ENCODE measurements at regions not wholly inside any gene's neighbourhood (a gene's known extent, or its start where the extent isn't known, plus 50 kb on each side); places are given as distances from the start of the nearest gene placed in this dataset.

GRCh38 chr22:48278620-48279460 is 1516.4 kb downstream of the TBC1D22A start:
- POLR2A ChIA-PET, result no interaction called here

More at GRCh38 chr22:48278620-48279460, 1516.4 kb downstream of the TBC1D22A start:
- no peak for FAIRE-seq
- no peak overlapping the region for H2AFZ ChIP-seq (ENCODE audit: low read length)
- no peak; the same call in 1 of the 3 replicates for ATAC-seq
- BruUV-seq (replicated peaks), result no TSS peak
- H3K9me3 ChIP-seq (ENCODE audit: low read length), result no peaks in the 10 kb centered on the region
- H3K27me3 ChIP-seq (ENCODE audit: control insufficient read depth in 1 of 2, insufficient read depth in 2 of 2, low read length in 2 of 2), result peaks cover 0 to 18% of the 10 kb centered on the region in 2 experiments; a peak in 3 of 5 replicates
- H4K20me1 ChIP-seq (ENCODE audit: insufficient read depth, low read length), result no peaks in the 10 kb centered on the region
- no peak overlapping the region for H3K4me2 ChIP-seq (ENCODE audit: low read depth, low read length)
- TF ChIP-seq ZNF256 (CRISPR knock-in tag; conservative IDR thresholded peaks at IDR 0.05) (no peak), HINFP (CRISPR knock-in tag; IDR thresholded peaks at IDR 0.05; ENCODE audit: low read depth) (no peak), MED8 (CRISPR knock-in tag; IDR thresholded peaks at IDR 0.05; ENCODE audit: insufficient replicate concordance) (no peak), ARNT2 (CRISPR knock-in tag; IDR thresholded peaks at IDR 0.05; ENCODE audit: low read depth) (no peak), RNF2 (conservative IDR thresholded peaks at IDR 0.05; ENCODE audit: low read depth) (no peak), SP2 (CRISPR knock-in tag; IDR thresholded peaks at IDR 0.05) (no peak), POLR2AphosphoS2 (IDR thresholded peaks at IDR 0.05; ENCODE audit: low read depth, low read length) (no peak), SYNCRIP (IDR thresholded peaks at IDR 0.05; ENCODE audit: insufficient read depth, low read depth, low read length) (no peak), IKZF4 (CRISPR knock-in tag; IDR thresholded peaks at IDR 0.05; ENCODE audit: borderline replicate concordance, low read depth, not compliant biosample characterization) (no peak), ATF4 (CRISPR knock-in tag; IDR thresholded peaks at IDR 0.05) (no peak), NCOA1 (CRISPR knock-in tag; IDR thresholded peaks at IDR 0.05) (no peak), ZNF225 (CRISPR knock-in tag; IDR thresholded peaks at IDR 0.05) (no peak), KLF9 (CRISPR knock-in tag; IDR thresholded peaks at IDR 0.05; ENCODE audit: low read depth) (no peak), FOXO1 (CRISPR knock-in tag; IDR thresholded peaks at IDR 0.05) (no peak), MTERF4 (CRISPR knock-in tag; IDR thresholded peaks at IDR 0.05) (no peak), ZNF703 (CRISPR knock-in tag; IDR thresholded peaks at IDR 0.05; ENCODE audit: borderline replicate concordance) (no peak), CENPX (CRISPR knock-in tag; IDR thresholded peaks at IDR 0.05) (no peak)
- intact Hi-C loops (cut with micrococcal nuclease; ENCODE audit: unreplicated experiment), result no loop called here
- no peak overlapping the region for H3K4me3 ChIP-seq (replicated peaks in 1 of 3; ENCODE audit: insufficient read depth in 1 of 3, low read depth in 2 of 3, low read length in 3 of 3)
- DNase-seq (ENCODE audit: low spot score), result no peak
- no peaks in the 10 kb centered on the region for H3K79me2 ChIP-seq (ENCODE audit: insufficient read depth, low read length)
- H3K9ac ChIP-seq (ENCODE audit: insufficient read depth, low read depth, low read length), result no peak overlapping the region
- 30% methylated on average over 11 of the region's 19 CpGs for WGBS (ENCODE audit: low lambda C conversion rate)
- CTCF ChIA-PET (ENCODE audit: low intra/inter-chr PET ratio, low total read pairs), result no interaction called here
- H3K4me1 ChIP-seq (ENCODE audit: insufficient read depth, low read length), result no peaks in the 10 kb centered on the region
- in situ Hi-C loops (cut with HindIII; ENCODE audit: extremely low pct_ligation_motif_present, low pct_unique_long_range_greater_than_20kb), result no loop called here
- no peak overlapping the region for H3K27ac ChIP-seq (ENCODE audit: extremely low read length, insufficient read depth, low read length)
- H3K36me3 ChIP-seq (replicated peaks in 1 of 2; ENCODE audit: control insufficient read depth in 1 of 2, insufficient read depth in 2 of 2, low read length in 2 of 2), result no peaks in the 10 kb centered on the region

All from HepG2 (cell line).